MV-4-11 (cell line): ENCODE measurements at regions not wholly inside any gene's neighbourhood (a gene's known extent, or its start where the extent isn't known, plus 50 kb on each side); places are given as distances from the start of the nearest gene placed in this dataset.

ENCODE experiments used
- DNase-seq: peaks from one replicate; lab custom pipeline; 2025; lab: John Stamatoyannopoulos, UW

GRCh38 chr11:33615751-33616150, 84.9 kb downstream of the C11orf91 start:
- DNase-seq, result no peak

- DNase-seq, result no peak
Observed at GRCh38 chr11:33613404-33613803, 87.2 kb downstream of the C11orf91 start.

DNA sequence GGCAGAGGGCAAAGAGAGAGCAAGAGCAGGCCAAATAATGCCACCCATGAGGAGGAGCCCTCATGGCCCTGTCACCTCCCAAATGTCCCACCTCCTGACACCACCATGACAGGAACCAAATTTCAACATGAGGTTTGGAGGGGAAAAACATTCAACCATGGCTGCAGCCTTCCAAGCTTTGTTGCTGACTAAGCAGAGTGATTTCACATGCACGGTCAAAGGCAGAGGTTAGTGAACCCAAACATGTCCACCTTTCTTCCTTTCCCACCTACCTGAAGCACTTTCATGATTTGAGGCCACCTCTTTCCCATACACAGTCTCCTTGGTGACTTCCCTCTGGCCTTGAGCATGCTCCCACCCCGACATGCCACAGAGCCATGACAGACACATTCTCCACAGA, 89.7 kb downstream of the C11orf91 start:
- DNase-seq, result no peak

DNA sequence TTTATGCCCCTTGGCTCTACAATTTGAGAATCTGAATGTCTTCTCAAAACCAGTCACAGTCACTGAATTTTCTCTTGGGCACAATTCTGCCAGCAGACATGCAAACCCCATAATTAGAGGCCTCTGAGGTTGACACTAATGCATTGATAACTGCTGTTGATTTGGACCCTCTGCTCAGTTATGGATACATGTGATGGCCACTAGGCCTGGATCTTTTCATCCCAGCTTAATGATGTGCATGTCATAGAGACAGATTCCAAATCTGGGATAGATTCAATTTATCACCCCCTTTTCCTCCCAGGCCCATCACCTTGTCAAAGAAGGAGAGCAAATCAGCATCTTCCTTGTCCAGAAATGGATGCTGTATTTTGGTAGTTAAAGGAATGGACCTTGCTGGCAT, 92.2 kb downstream of the C11orf91 start:
- DNase-seq, result no peak

GRCh38 chr11:33606762-33607161, 93.9 kb downstream of the C11orf91 start:
- no peak for DNase-seq

DNA sequence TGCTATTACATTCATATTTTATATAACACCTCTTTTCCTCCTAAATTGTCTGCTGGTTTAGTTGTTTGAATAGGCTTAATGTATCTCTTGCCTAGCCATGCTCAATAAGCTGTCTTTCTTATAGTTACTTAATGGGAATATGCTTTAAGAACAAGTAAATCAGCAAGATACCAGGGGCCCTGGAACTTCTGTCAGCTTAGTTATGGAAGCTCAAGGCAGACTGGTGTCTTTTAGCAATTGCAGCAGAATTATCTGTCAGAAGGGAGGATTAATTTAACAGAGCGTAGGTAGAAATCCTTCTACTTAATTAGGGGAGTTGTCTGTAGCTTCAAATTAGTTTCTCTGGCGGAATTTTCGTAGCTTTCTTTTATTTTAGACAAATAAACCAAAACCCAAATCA, 94.9 kb downstream of the C11orf91 start:
- DNase-seq, result no peak

DNA sequence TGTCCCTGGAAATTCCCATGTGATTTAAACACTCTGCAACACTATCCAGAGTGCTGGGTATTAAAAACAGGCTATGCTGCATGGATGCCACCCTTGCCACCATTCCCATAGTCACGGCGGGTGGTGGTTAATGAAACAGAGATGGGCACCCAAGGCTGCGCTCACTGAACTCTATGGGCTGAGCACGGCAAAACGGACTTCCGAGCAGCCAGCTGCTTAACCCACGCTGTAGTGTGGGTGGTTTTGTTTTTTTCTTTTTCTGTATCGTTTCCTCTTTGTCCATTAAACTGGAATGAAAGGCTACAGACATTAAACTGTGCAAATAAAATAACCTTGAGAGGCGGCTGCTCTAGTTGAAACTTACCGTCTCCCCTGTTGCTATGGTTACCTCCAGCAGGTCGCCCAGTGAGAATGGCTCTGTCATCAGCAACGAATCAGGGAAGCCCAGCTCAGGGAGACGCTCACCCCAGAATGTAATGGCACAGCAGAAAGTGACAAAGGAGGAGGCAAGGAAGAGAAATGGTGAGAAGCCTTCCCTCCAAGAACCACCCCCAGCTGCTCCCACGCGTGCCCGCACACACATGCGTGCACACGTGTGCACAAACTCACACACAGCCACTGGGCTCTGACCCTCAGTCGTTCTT, 102.1 kb downstream of the C11orf91 start:
- DNase-seq, result no peak

- DNase-seq, result no peak
Observed at GRCh38 chr11:33594188-33594587, 106.4 kb downstream of the C11orf91 start.

DNA sequence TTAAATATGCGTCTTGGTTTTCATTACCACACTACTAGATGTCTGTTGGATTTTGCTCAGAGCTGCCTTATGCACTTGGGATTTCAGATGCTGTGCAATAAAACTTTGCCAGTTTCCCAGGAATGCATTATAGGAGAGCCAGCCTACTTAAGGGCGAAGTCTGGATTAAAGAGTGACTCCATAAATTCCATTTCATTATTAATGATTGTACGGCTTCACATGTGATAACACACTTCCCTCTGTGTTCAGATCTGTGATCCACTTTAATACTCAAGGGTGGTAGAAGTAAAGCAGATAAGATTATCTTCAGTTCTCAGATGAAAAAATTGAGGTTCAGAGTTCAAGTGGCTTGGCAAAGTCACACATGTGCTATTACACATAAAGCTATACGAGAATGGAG, 110.2 kb downstream of the C11orf91 start:
- DNase-seq, result no peak

DNA sequence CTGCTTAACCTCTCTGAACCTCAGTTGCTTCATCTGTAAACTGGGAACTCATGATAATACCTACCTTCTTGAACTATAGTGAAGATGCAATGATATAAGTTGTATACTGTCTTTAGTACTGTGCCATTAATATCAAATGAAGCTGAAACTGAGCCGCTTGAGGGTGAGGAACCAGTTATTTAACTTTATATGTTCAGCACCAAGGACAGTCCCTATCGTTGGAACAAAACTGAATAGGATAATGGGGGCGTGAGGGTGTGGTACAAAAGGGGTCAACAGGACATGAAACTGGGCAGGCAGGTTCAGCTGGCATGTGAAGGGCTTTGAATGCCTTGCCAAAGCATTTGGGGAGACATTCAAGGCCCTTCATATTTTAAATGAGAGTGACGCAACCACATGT, 112.6 kb downstream of the C11orf91 start:
- DNase-seq, result no peak

DNA sequence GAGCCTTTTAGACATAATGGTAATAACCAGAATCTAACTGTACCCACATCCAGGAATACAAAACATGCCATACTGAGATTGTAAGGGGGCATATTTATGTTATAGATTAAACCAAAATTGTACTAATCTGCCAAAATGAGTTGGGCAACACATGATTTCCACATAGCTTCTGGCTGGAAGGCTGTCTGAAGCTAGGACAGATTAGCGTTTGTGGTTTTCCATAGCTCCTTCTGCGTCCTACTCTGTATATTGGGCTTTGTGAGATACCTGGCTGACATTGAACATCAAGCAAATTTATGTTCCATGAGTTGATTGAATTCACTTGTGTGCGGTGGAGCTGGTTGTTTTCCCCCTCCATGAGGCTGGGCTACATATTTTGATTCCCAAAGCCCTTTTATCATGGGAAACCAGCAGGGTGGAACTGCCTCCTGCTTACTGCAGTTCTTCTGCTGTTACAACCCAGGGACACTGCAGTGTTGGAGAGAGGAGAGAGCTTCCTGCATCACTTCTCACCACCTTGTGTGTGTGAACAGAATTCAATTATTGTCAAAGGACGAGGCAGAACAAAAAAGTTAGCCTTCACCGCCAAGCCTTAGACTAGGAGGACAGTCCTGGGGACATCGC, 114.9 kb downstream of the C11orf91 start:
- no peak for DNase-seq

GRCh38 chr11:33582636-33583325, 117.8 kb downstream of the C11orf91 start:
- DNase-seq, result no peak

- DNase-seq, result no peak
Observed at GRCh38 chr11:33579101-33579500, 121.5 kb downstream of the C11orf91 start.

DNA sequence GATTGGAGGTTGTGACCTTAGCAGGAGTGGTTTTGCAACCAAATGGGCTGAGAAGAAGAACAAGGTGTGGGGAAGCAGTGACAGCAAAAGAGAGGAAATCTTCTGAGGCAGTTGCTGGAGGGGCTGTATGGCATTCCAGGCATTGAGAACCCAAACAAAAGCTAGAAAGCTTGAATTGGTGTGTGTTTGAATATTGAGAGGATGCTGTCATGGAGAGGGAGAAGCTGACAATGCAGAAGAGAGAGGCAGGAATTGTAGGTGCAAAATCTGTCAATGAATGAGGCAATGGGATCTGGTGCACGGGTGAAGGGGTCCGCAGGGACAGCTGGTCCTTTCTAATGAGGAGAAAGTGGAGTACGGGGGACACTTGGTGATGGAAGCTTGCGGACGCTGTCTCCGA, 123.4 kb downstream of the C11orf91 start:
- no peak for DNase-seq

DNA sequence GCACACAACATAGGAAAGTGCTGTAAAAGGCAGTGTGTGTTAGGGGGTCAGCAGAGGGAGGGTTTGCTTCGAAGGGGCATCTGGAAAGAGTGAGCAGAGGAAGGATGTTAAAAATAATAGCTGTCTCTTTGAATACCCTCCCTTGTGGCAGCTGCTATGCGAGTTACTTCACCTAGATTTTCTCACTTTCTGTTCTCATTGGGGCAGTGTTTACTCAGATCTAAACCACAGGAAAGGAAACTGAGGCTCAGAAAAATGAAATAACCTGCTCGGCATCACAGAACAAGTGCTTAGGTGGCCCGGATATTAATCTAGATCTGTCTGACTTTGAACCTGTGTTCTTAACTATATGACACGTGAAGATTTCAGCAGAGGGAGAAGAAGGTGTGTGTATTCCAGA, 125.3 kb downstream of the C11orf91 start:
- no peak for DNase-seq

DNA sequence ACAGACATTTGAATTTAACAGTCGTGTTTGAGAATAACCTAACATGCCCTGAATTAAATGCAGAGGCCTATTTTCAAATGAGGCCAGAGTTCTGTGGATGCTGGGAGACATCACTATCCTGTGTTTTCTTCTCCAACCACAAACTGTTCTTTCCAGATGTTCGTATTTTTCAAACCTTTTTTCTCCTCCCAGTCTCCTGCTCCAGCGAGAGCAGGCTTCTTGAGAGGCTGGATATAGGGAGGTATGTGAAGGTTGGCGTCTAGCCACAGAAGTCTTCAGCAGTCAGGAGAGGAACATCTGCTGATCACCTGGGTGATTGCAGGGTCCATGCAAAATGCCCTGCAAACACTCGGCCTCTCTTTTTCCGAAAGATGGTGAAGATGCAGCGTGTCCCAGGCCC, 126.3 kb downstream of the C11orf91 start:
- no peak for DNase-seq

- DNase-seq, result no peak
Observed at GRCh38 chr11:33569333-33569732, 131.3 kb downstream of the C11orf91 start.

DNA sequence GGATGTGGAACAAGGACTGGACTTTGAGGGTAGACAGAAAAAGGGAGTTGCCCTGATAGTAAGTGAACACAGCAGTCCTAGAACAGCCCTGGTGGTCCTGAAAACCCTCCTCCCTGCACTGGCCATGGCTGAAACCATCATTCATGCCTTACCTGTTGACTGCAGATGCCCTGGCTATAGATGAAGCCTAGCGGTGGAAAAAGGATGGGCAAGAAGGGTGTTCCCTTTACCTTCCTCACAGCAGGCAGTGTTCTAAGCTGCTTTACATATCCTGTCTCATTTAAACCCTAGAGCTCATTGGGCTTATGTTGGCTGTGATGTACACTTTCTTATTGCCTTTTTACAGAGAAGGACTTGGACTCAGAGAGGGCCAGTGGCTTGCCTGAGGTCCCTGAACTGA, 133.6 kb downstream of the C11orf91 start:
- no peak for DNase-seq

DNA sequence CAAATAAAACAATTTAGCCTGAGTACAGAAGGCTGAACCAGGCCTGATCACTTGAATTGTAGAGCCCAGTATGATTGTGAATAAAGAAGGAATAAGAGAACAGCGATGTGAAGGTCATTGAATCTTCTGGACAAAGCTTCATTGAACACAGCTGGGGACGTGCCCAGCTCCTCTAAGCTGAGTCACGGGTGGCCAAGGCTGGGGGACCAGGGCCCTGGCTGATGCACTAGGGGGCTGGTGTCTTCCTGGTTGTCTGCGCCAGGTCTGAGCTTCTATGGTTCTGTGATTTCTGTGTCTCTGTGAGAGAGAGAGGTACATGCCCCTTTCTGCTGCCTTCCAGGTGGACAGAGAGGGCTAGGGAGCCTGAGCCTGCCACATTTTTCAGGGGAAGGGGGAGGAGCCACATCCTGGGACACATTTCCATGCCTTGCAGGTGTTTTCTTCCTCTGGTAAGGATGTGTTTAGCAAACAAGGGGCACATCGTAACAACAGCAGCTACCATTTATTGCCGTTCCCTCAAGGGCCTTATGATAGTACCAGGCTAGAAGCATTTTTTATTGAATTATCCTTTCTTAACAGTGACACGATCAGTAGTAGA, 135.7 kb downstream of the C11orf91 start:
- DNase-seq, result no peak

GRCh38 chr11:33560729-33561128, 139.9 kb downstream of the C11orf91 start:
- no peak for DNase-seq

- DNase-seq, result no peak
Observed at GRCh38 chr11:33559567-33559966, 141.1 kb downstream of the C11orf91 start.

- no peak for DNase-seq
Observed at GRCh38 chr11:33558097-33558496, 142.5 kb downstream of the C11orf91 start.

- no peak for DNase-seq
Observed at GRCh38 chr11:33557201-33557600, 143.4 kb downstream of the C11orf91 start.
